ENCODE measurements at regions not wholly inside any gene's neighbourhood (a gene's known extent, or its start where the extent isn't known, plus 50 kb on each side); places are given as distances from the start of the nearest gene placed in this dataset.
"Not testable (repeated sequence)": the region's sequence is repeated elsewhere in the genome, so short reads cannot be mapped to it uniquely, and the experiment has no call there.

- no peak overlapping the region for H3K4me3 ChIP-seq
- H3K4me1 ChIP-seq (replicated peaks) = no peaks in the 10 kb centered on the region
- no peaks in the 10 kb centered on the region for H3K27me3 ChIP-seq (replicated peaks; ENCODE audit: insufficient read depth)
- H3K9me3 ChIP-seq = no peaks in the 10 kb centered on the region
- no peak overlapping the region for H3K27ac ChIP-seq
- no peaks in the 10 kb centered on the region for H3K36me3 ChIP-seq
- WGBS = 74% methylated on average over 6 of the region's 6 CpGs
- DNase-seq (ENCODE audit: low spot score) = no peak
- TF ChIP-seq CTCF (IDR thresholded peaks at IDR 0.05) (no peak), POLR2AphosphoS5 (IDR thresholded peaks at IDR 0.05) (no peak)
- intact Hi-C loops (cut with DNase I) = no loop called here
These were observed 72.8 kb upstream of the PPM1H start for GRCh38 chr12:63007726-63008125.

GRCh38 chr12:63006536-63006935 lies 71.6 kb upstream of the PPM1H start:
- no peak overlapping the region for H3K27ac ChIP-seq
- no peaks in the 10 kb centered on the region for H3K4me1 ChIP-seq (replicated peaks)
- DNase-seq (ENCODE audit: low spot score) = no peak
- no peaks in the 10 kb centered on the region for H3K27me3 ChIP-seq (replicated peaks; ENCODE audit: insufficient read depth)
- no peaks in the 10 kb centered on the region for H3K9me3 ChIP-seq
- intact Hi-C loops (cut with DNase I) = no loop called here
- 43% methylated on average over 4 of the region's 4 CpGs for WGBS
- no peak overlapping the region for H3K4me3 ChIP-seq
- TF ChIP-seq POLR2AphosphoS5 (IDR thresholded peaks at IDR 0.05) (no peak), POLR2A (IDR thresholded peaks at IDR 0.05) (no peak), CTCF (IDR thresholded peaks at IDR 0.05) (no peak)
- H3K36me3 ChIP-seq = no peaks in the 10 kb centered on the region

GRCh38 chr12:63005382-63005781 lies 70.4 kb upstream of the PPM1H start:
- Histone ChIP-seq H3K27ac (no peak overlapping the region), H3K27me3 (replicated peaks; ENCODE audit: insufficient read depth) (no peaks in the 10 kb centered on the region), H3K4me1 (replicated peaks) (no peaks in the 10 kb centered on the region), H3K4me3 (no peak overlapping the region), H3K9me3 (no peaks in the 10 kb centered on the region), H3K36me3 (no peaks in the 10 kb centered on the region)
- intact Hi-C loops (cut with DNase I) = no loop called here
- no peak for TF ChIP-seq CTCF (IDR thresholded peaks at IDR 0.05)
- TF ChIP-seq POLR2AphosphoS5 (IDR thresholded peaks at IDR 0.05) = no peak
- no peak for TF ChIP-seq POLR2A (IDR thresholded peaks at IDR 0.05)
- no peak for DNase-seq (ENCODE audit: low spot score)

GRCh38 chr12:63003223-63003819 lies 68.4 kb upstream of the PPM1H start:
- H3K9me3 ChIP-seq = no peaks in the 10 kb centered on the region
- 96% methylated on average over 22 of the region's 22 CpGs for WGBS
- no peaks in the 10 kb centered on the region for H3K27me3 ChIP-seq (replicated peaks; ENCODE audit: insufficient read depth)
- no peaks in the 10 kb centered on the region for H3K4me1 ChIP-seq (replicated peaks)
- no peak for DNase-seq (ENCODE audit: low spot score)
- no peak overlapping the region for H3K4me3 ChIP-seq
- intact Hi-C loops (cut with DNase I) = no loop called here
- TF ChIP-seq CTCF (IDR thresholded peaks at IDR 0.05) (no peak), POLR2A (IDR thresholded peaks at IDR 0.05) (no peak), POLR2AphosphoS5 (IDR thresholded peaks at IDR 0.05) (no peak)
- H3K27ac ChIP-seq = no peak overlapping the region
- no peaks in the 10 kb centered on the region for H3K36me3 ChIP-seq

GRCh38 chr12:63002059-63002458 lies 67.1 kb upstream of the PPM1H start:
- DNase-seq (ENCODE audit: low spot score); H3K27ac ChIP-seq; H3K9me3 ChIP-seq; H3K36me3 ChIP-seq; H3K27me3 ChIP-seq (replicated peaks; ENCODE audit: insufficient read depth); H3K4me1 ChIP-seq (replicated peaks); H3K4me3 ChIP-seq; intact Hi-C loops (cut with DNase I): not testable (repeated sequence)
- WGBS = 80% methylated on average over 2 of the region's 2 CpGs
